ENCODE measurements at regions not wholly inside any gene's neighbourhood (a gene's known extent, or its start where the extent isn't known, plus 50 kb on each side); places are given as distances from the start of the nearest gene placed in this dataset.

GRCh38 chr7:23893176-23893941 is 183.3 kb downstream of the STK31 start:
- Histone ChIP-seq H2AFZ (ENCODE audit: low read depth, low read length) (no peak overlapping the region), H3K79me2 (replicated peaks; ENCODE audit: insufficient read depth, low read length) (no peaks in the 10 kb centered on the region), H4K20me1 (ENCODE audit: insufficient read depth) (no peaks in the 10 kb centered on the region), H3K9ac (ENCODE audit: low read length) (no peak overlapping the region), H3K9me2 (ENCODE audit: insufficient read depth, low read length) (no peaks in the 10 kb centered on the region), H3K4me2 (ENCODE audit: low read length) (no peak overlapping the region), H3K27me3 (ENCODE audit: insufficient read depth, low read depth, low read length) (no peaks in the 10 kb centered on the region), H3K9me3 (ENCODE audit: low read length) (no peaks in the 10 kb centered on the region), H3K36me3 (ENCODE audit: insufficient read depth, low read length) (no peaks in the 10 kb centered on the region), H3K27ac (ENCODE audit: low read length) (no peak overlapping the region), H3K4me3 (ENCODE audit: low read length) (no peak overlapping the region), H3F3A (ENCODE audit: insufficient read depth, low read length, poor library complexity, severe bottlenecking) (no peaks in the 10 kb centered on the region)
- TF ChIP-seq EZH2 (IDR thresholded peaks at IDR 0.05; ENCODE audit: borderline replicate concordance, insufficient read depth, low read length, poor library complexity, severe bottlenecking) (no peak), RAD21 (conservative IDR thresholded peaks at IDR 0.05) (no peak), POLR2AphosphoS5 (IDR thresholded peaks at IDR 0.05) (no peak), EP300 (conservative IDR thresholded peaks at IDR 0.05; ENCODE audit: poor library complexity, severe bottlenecking) (no peak), SMC3 (conservative IDR thresholded peaks at IDR 0.05; ENCODE audit: poor library complexity) (no peak), MXI1 (conservative IDR thresholded peaks at IDR 0.05; ENCODE audit: poor library complexity, severe bottlenecking) (no peak), TAF1 (IDR thresholded peaks at IDR 0.05; ENCODE audit: low read depth) (no peak), REST (IDR thresholded peaks at IDR 0.05; ENCODE audit: borderline replicate concordance) (no peak), CTCF (IDR thresholded peaks at IDR 0.05; ENCODE audit: poor library complexity, severe bottlenecking) (no peak)

GRCh38 chr7:23893942-23894891 is 184.2 kb downstream of the STK31 start:
- H3K27me3 ChIP-seq (ENCODE audit: insufficient read depth, low read depth, low read length): no peaks in the 10 kb centered on the region
- no peaks in the 10 kb centered on the region for H3K36me3 ChIP-seq (ENCODE audit: insufficient read depth, low read length)
- no peaks in the 10 kb centered on the region for H3F3A ChIP-seq (ENCODE audit: insufficient read depth, low read length, poor library complexity, severe bottlenecking)
- no peaks in the 10 kb centered on the region for H4K20me1 ChIP-seq (ENCODE audit: insufficient read depth)
- H3K9ac ChIP-seq (ENCODE audit: low read length): no peak overlapping the region
- H3K4me3 ChIP-seq (ENCODE audit: low read length): no peak overlapping the region
- no peak overlapping the region for H3K4me2 ChIP-seq (ENCODE audit: low read length)
- H3K79me2 ChIP-seq (replicated peaks; ENCODE audit: insufficient read depth, low read length): no peaks in the 10 kb centered on the region
- H3K27ac ChIP-seq (ENCODE audit: low read length): no peak overlapping the region
- H3K9me3 ChIP-seq (ENCODE audit: low read length): no peaks in the 10 kb centered on the region
- no peak for TF ChIP-seq REST (IDR thresholded peaks at IDR 0.05; ENCODE audit: borderline replicate concordance)
- TF ChIP-seq RAD21 (conservative IDR thresholded peaks at IDR 0.05): no peak
- TF ChIP-seq CTCF (IDR thresholded peaks at IDR 0.05; ENCODE audit: poor library complexity, severe bottlenecking): no peak
- TF ChIP-seq SMC3 (conservative IDR thresholded peaks at IDR 0.05; ENCODE audit: poor library complexity): no peak
- TF ChIP-seq POLR2AphosphoS5 (IDR thresholded peaks at IDR 0.05): no peak
- H3K9me2 ChIP-seq (ENCODE audit: insufficient read depth, low read length): no peaks in the 10 kb centered on the region
- no peak overlapping the region for H2AFZ ChIP-seq (ENCODE audit: low read depth, low read length)
